SU-DHL-6 (cell line): ENCODE measurements at regions not wholly inside any gene's neighbourhood (a gene's known extent, or its start where the extent isn't known, plus 50 kb on each side); places are given as distances from the start of the nearest gene placed in this dataset.

Experiments used
- H2AFZ ChIP-seq: fragments of 200-600 bp; sonication (generic); 2 replicates; pipeline ENCODE4 v1.6.1; 2014; ENCODE audit warnings: low read depth, mild to moderate bottlenecking, moderate library complexity, mixed read lengths, antibody characterized with exemption, low read length; ENCODE audit not compliant: severe bottlenecking
- H3F3A ChIP-seq: fragments of 200-600 bp; shearing (Covaris generic); 2 replicates; pipeline ENCODE4 v1.6.0; 2016; ENCODE audit warnings: antibody characterized with exemption, mild to moderate bottlenecking; ENCODE audit not compliant: insufficient read depth
- H3K27ac ChIP-seq: fragments of 200-600 bp; sonication (generic); 2 replicates; pipeline ENCODE4 v1.5.1; 2016; ENCODE audit warnings: low read depth, mild to moderate bottlenecking, low read length, moderate library complexity, mixed read lengths
- H3K27me3 ChIP-seq: fragments of 200-600 bp; sonication (generic), shearing (Covaris generic); 2 replicates; pipeline ENCODE4 v1.6.0; 2014; ENCODE audit warnings: mild to moderate bottlenecking, low read length
- H3K36me3 ChIP-seq: fragments of 200-600 bp; sonication (generic); 2 replicates; pipeline ENCODE4 v1.6.1; 2014; ENCODE audit warnings: mild to moderate bottlenecking, low read length, mixed read lengths
- H3K4me2 ChIP-seq: fragments of 300-600, 200-600 bp; shearing (Covaris generic), sonication (generic); 2 replicates; pipeline ENCODE4 v1.6.0; 2014; ENCODE audit warnings: low read length, low read depth, mild to moderate bottlenecking; ENCODE audit not compliant: poor library complexity, severe bottlenecking
- H3K4me3 ChIP-seq: fragments of 200-600 bp; sonication (generic); 2 replicates; pipeline ENCODE4 v1.5.1; 2014; ENCODE audit warnings: antibody characterized with exemption, low read length, mild to moderate bottlenecking, mixed read lengths; ENCODE audit not compliant: insufficient read depth, poor library complexity, severe bottlenecking
- H3K79me2 ChIP-seq: fragments of 200-600 bp; sonication (generic); 2 replicates; pipeline ENCODE4 v1.6.1; 2014; ENCODE audit warnings: mild to moderate bottlenecking, low read length, moderate library complexity; ENCODE audit not compliant: insufficient read depth
- H3K9ac ChIP-seq: fragments of 200-600 bp; sonication (generic); 2 replicates; pipeline ENCODE4 v1.7.0; 2014; ENCODE audit warnings: mild to moderate bottlenecking, low read length
- H3K9me2 ChIP-seq: fragments of 200-600 bp; sonication (generic); replicated peaks from 2 replicates; pipeline ENCODE4 v1.6.1; 2014; ENCODE audit warnings: low read length; ENCODE audit not compliant: insufficient read depth
- H3K9me3 ChIP-seq: fragments of 200-600 bp; sonication (generic); 2 replicates; pipeline ENCODE4 v1.6.1; 2014; ENCODE audit warnings: low read length, mixed read lengths; ENCODE audit not compliant: insufficient read depth
- H4K20me1 ChIP-seq: fragments of 200-600 bp; sonication (generic); 2 replicates; pipeline ENCODE4 v1.6.1; 2014; ENCODE audit warnings: low read depth, mild to moderate bottlenecking, antibody characterized with exemption, low read length, moderate library complexity, mixed read lengths
- EZH2phosphoT487 ChIP-seq: fragments of 200-600 bp; sonication (generic), shearing (Covaris generic); conservative IDR thresholded peaks from 2 replicates; pipeline ENCODE4 v1.6.1; 2018; ENCODE audit warnings: mild to moderate bottlenecking, antibody characterized with exemption, low read length, moderate library complexity, mixed read lengths
- TF ChIP-seq, protein P1 (sequence below): fragments of 200-600 bp; sonication (generic); IDR thresholded peaks from one replicate; pipeline ENCODE4 v1.5.1; 2017; ENCODE audit warnings: antibody characterized with exemption, mild to moderate bottlenecking, low read length, moderate library complexity; ENCODE audit not compliant: insufficient read depth, poor library complexity, severe bottlenecking

DNA sequence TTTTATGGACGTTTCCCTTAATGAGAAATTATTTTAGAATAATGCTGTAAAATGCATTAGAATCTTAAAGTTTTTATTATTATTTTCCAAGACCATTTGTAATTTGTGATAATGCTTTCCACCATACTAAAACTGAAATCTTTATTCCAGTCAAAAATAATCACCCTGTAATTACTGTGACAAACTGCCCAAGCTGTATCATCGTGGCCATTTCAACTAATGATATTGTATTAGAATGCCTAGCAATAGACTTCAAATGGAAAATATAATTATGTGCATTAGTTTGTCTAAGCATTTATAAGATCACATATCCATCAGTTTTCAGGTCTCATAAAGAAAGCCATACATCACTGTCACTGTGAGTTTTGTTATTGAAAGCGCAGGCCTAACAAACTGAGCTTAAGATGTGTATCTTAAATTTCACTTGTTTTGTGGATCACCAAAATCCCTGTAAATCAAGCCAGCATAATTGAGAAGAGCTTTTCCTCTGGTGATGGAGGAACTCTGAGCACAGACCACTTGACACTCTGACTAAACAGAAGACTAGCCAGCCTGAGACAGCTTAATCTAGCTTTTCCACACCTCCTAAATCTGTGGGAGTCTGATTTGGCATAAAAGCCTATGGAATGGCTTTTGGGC lies 1312.2 kb upstream of the ACVR2A start:
- H3K36me3 ChIP-seq: no peaks in the 10 kb centered on the region
- H3K79me2 ChIP-seq: no peaks in the 10 kb centered on the region
- TF ChIP-seq, protein P1, sequence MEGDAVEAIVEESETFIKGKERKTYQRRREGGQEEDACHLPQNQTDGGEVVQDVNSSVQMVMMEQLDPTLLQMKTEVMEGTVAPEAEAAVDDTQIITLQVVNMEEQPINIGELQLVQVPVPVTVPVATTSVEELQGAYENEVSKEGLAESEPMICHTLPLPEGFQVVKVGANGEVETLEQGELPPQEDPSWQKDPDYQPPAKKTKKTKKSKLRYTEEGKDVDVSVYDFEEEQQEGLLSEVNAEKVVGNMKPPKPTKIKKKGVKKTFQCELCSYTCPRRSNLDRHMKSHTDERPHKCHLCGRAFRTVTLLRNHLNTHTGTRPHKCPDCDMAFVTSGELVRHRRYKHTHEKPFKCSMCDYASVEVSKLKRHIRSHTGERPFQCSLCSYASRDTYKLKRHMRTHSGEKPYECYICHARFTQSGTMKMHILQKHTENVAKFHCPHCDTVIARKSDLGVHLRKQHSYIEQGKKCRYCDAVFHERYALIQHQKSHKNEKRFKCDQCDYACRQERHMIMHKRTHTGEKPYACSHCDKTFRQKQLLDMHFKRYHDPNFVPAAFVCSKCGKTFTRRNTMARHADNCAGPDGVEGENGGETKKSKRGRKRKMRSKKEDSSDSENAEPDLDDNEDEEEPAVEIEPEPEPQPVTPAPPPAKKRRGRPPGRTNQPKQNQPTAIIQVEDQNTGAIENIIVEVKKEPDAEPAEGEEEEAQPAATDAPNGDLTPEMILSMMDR: no peak
- H3K27me3 ChIP-seq: no peaks in the 10 kb centered on the region; the same call in 1 of the 2 replicates
- H3K9ac ChIP-seq: no peak overlapping the region
- H3K9me2 ChIP-seq: no peaks in the 10 kb centered on the region
- H3K27ac ChIP-seq: no peak overlapping the region
- no peaks in the 10 kb centered on the region for H3K9me3 ChIP-seq
- no peak overlapping the region for H2AFZ ChIP-seq
- H3F3A ChIP-seq: no peaks in the 10 kb centered on the region
- H4K20me1 ChIP-seq: no peaks in the 10 kb centered on the region
- no peak overlapping the region for H3K4me2 ChIP-seq
- no peak overlapping the region for H3K4me3 ChIP-seq

DNA sequence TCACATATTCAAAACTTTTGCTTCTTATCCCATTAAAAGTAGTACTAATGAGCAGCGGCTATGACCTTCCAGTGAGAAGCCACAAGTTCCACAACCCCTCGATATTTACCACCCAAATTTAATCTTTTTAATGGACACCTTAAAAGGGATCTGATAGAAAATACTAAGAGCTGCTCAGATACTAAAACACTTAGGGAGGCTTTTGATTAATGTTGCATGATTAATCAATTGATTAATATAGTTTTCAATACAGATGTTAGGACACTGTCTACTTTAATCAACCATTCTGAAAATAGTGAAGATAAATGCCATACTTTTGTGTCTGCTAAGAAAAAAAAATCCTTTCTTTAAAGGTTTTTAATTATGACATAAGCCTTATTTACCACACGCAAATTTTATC lies 1312.8 kb upstream of the ACVR2A start:
- Histone ChIP-seq H3K9ac (no peak overlapping the region), H3K9me3 (no peaks in the 10 kb centered on the region), H3F3A (no peaks in the 10 kb centered on the region), H3K27me3 (no peaks in the 10 kb centered on the region; the same call in 1 of the 2 replicates), H2AFZ (no peak overlapping the region), H3K79me2 (no peaks in the 10 kb centered on the region), H3K9me2 (no peaks in the 10 kb centered on the region), H4K20me1 (no peaks in the 10 kb centered on the region), H3K4me3 (no peak overlapping the region), H3K4me2 (no peak overlapping the region), H3K36me3 (no peaks in the 10 kb centered on the region), H3K27ac (no peak overlapping the region)
- TF ChIP-seq EZH2phosphoT487: no peak
- TF ChIP-seq, protein P1: no peak

GRCh38 chr2:146530886-146531285 lies 1313.9 kb upstream of the ACVR2A start:
- Histone ChIP-seq H3K27me3 (no peaks in the 10 kb centered on the region; the same call in 1 of the 2 replicates), H3K9me3 (no peaks in the 10 kb centered on the region), H3K79me2 (no peaks in the 10 kb centered on the region), H3K27ac (no peak overlapping the region), H3K4me2 (no peak overlapping the region), H3K4me3 (no peak overlapping the region), H3K9me2 (no peaks in the 10 kb centered on the region), H3K9ac (no peak overlapping the region), H4K20me1 (no peaks in the 10 kb centered on the region), H3F3A (no peaks in the 10 kb centered on the region), H2AFZ (no peak overlapping the region), H3K36me3 (no peaks in the 10 kb centered on the region)
- TF ChIP-seq EZH2phosphoT487: no peak
- TF ChIP-seq, protein P1: no peak
